Right lobe of liver (tissue), 6 donors: ENCODE measurements at regions not wholly inside any gene's neighbourhood (a gene's known extent, or its start where the extent isn't known, plus 50 kb on each side); places are given as distances from the start of the nearest gene placed in this dataset.
"Not testable (repeated sequence)": the region's sequence is repeated elsewhere in the genome, so short reads cannot be mapped to it uniquely, and the experiment has no call there.

ENCODE experiments used
- ATAC-seq, 4 donors: fragments of 200-7000 bp; cut with Tn5 transposase; one replicate each; pipeline ENCODE4 v1.9.1; 2020; ENCODE audit warnings: mild to moderate bottlenecking in 4 of 4, moderate library complexity in 4 of 4
- DNase-seq, 3 donors: peaks; one replicate each; pipeline ENCODE4 v3.0.0-alpha.2; 2020
- H3K27ac ChIP-seq, 3 donors: fragments of 200-600 bp; one replicate each; pipeline ENCODE4 v1.8.0; 2022
- H3K27me3 ChIP-seq, 2 donors: fragments of 200-600 bp; one replicate each; pipeline ENCODE4 v1.8.0; 2022
- H3K36me3 ChIP-seq, 4 donors: fragments of 200-600 bp; sonication (generic) in 1 of 4; one replicate each; pipeline versions ENCODE4 v1.5.1 to v1.8.0; 2017 to 2022; ENCODE audit warnings: control low read depth in 1 of 4
- H3K4me1 ChIP-seq, 4 donors: fragments of 200-600 bp; sonication (generic) in 1 of 4; one replicate each; pipeline versions ENCODE4 v1.5.1 to v1.8.0; 2017 to 2022; ENCODE audit warnings: control low read depth in 1 of 4
- H3K4me3 ChIP-seq, 3 donors: fragments of 200-600 bp; one replicate each; pipeline ENCODE4 v1.8.0; 2022
- H3K9me3 ChIP-seq, 4 donors: fragments of 200-600 bp; sonication (generic) in 1 of 4; one replicate each; pipeline versions ENCODE4 v1.5.1 to v1.8.0; 2017 to 2022; ENCODE audit warnings: control low read depth in 1 of 4
- POLR2A ChIP-seq: fragments of 450-650 bp; IDR thresholded peaks from one replicate; pipeline ENCODE4 v1.6.1; 2017; ENCODE audit warnings: antibody characterized with exemption, mild to moderate bottlenecking
- WGBS: methylation state at CpG from one replicate; pipeline ENCODE4 v1.1.6; 2018; ENCODE audit warnings: low coverage, low lambda C conversion rate; ENCODE audit not compliant: insufficient coverage; ENCODE audit errors: missing lambda C conversion rate; 5-methylcytosine and 5-hydroxymethylcytosine counted together
- intact Hi-C, 2 donors: fragments of 100-400 bp; cut with DNase I; formaldehyde crosslinking; loops; one replicate each; pipeline versions ENCODE4 v1.11.2 to v1.14.1; 2022
- TF ChIP-seq, protein P1 (sequence below), 4 donors: fragments of 200-600 bp in 3 of 4; fragments of 450-650 bp in 1 of 4; IDR thresholded peaks; one replicate each; pipeline versions ENCODE4 v1.5.1 to v1.8.0; 2016 to 2022; ENCODE audit warnings: antibody characterized with exemption in 4 of 4, mild to moderate bottlenecking in 2 of 4
- donor health status: DM: no; HTN: yes; CAD: no.
- donor health status: DM: no; HTN: no; CAD: no.
- donor health status: DM: no; HTN: no; CAD: no.
- donor health status: DM: no; HTN: yes; CAD: no.
- donor health status: DM: no; HTN: yes; CAD: no.

DNA sequence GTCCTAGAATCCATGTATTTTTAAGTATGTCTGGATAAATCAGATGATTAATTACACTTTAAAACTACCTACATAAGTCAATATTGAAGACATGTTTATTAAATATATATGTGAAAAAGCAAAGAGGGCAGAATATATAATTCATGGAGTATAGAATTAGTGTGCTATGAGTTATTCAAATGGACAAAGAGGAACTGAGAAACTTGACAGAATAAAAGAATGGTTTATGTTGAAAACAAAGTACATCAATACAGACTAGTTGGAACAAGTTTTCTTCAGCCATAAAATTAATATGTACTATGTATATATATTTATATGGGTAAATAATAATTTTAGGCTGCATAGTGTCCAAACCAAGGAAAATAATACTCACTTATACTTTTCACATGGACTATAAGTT lies 173.5 kb downstream of the NPFFR2 start:
- Histone ChIP-seq H3K4me1 (no peaks in the 10 kb centered on the region), H3K27me3 (no peaks in the 10 kb centered on the region), H3K27ac (no peak overlapping the region), H3K9me3 (no peaks in the 10 kb centered on the region), H3K36me3 (no peaks in the 10 kb centered on the region), H3K4me3 (no peak overlapping the region)
- ATAC-seq (no peak), DNase-seq (no peak)
- intact Hi-C loops: no loop called here
- TF ChIP-seq POLR2A: no peak
- TF ChIP-seq, protein P1, sequence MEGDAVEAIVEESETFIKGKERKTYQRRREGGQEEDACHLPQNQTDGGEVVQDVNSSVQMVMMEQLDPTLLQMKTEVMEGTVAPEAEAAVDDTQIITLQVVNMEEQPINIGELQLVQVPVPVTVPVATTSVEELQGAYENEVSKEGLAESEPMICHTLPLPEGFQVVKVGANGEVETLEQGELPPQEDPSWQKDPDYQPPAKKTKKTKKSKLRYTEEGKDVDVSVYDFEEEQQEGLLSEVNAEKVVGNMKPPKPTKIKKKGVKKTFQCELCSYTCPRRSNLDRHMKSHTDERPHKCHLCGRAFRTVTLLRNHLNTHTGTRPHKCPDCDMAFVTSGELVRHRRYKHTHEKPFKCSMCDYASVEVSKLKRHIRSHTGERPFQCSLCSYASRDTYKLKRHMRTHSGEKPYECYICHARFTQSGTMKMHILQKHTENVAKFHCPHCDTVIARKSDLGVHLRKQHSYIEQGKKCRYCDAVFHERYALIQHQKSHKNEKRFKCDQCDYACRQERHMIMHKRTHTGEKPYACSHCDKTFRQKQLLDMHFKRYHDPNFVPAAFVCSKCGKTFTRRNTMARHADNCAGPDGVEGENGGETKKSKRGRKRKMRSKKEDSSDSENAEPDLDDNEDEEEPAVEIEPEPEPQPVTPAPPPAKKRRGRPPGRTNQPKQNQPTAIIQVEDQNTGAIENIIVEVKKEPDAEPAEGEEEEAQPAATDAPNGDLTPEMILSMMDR (IDR thresholded peaks at IDR 0.05): no peak

DNA sequence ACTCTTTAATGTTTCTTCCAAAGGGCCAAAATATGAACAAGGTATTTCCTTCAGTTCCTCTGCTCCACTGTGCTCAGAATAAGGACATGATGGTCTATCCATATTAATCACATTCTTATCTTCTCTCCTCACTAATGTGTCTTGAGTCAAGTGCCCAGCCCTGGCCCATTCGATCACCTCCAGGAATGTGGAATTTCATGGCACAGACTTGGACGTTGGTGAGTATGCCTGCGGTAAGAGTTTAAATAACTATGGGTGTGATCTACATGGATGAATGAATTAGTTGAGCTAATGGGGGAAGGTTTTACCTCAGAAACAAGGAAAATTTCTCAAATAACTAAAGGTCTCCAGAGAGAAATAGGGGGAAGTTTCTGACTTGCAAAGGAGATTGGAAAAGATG lies 174.0 kb downstream of the NPFFR2 start:
- no peaks in the 10 kb centered on the region for H3K36me3 ChIP-seq
- H3K27me3 ChIP-seq: no peaks in the 10 kb centered on the region
- 67% methylated on average over 3 of the region's 3 CpGs for WGBS
- no peak overlapping the region for H3K4me3 ChIP-seq
- intact Hi-C loops: no loop called here
- no peaks in the 10 kb centered on the region for H3K9me3 ChIP-seq
- TF ChIP-seq POLR2A: no peak
- TF ChIP-seq, protein P1 (IDR thresholded peaks at IDR 0.05): no peak
- ATAC-seq (no peak), DNase-seq (no peak)
- H3K4me1 ChIP-seq: no peaks in the 10 kb centered on the region
- H3K27ac ChIP-seq: no peak overlapping the region

DNA sequence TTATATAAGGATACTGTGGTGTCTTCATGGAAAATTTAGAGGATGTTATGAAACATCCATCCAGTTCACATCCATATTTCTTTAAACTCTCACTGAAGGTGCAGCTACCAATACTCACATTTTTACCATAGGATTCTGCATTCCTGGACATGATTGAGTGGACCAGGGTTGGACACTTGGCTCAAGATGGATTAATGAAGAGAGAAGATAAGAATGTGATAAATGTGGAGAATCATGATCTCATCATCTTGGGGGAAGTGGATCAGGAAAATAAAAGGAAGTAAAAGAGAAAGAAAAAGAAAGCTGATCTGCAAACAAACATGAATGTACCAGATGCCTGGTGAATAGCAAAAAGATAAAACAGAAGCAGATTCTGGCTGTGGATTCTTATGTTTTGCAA lies 175.4 kb downstream of the NPFFR2 start:
- H3K36me3 ChIP-seq: no peaks in the 10 kb centered on the region
- no peaks in the 10 kb centered on the region for H3K9me3 ChIP-seq
- intact Hi-C loops: no loop called here
- no peak overlapping the region for H3K4me3 ChIP-seq
- H3K27ac ChIP-seq: no peak overlapping the region
- ATAC-seq: no peak
- H3K27me3 ChIP-seq: no peaks in the 10 kb centered on the region
- TF ChIP-seq POLR2A: no peak
- TF ChIP-seq, protein P1 (IDR thresholded peaks at IDR 0.05): no peak
- DNase-seq: no peak
- H3K4me1 ChIP-seq: no peaks in the 10 kb centered on the region

DNA sequence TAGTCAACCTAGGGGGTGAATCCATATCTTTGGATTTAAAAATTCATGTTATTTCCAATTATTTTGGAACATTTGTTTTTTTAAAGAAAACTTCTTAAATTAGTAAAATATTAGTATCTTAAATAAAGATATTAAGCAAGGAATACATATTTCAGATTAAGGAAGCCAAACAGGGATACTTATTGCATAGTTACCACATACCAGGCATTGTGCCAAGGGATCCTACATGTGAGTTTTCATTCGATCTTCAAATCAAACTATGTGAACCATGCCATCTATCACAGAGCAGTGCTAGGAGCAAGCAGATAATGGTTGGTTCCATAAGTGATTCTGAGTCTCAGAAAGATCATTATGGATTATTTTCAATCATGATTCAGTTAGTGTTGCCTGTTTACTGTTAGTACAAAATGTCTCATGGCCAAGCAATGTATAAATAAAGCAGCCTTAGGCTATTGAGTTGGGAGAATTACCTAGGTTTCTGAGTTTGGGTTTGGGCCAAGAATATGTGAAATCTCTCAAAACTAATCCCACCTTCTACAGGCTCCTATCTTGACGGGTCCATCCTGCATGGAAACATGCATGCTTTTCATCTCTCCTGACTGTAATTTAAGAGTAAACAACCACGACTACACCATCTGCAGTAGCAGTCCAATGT lies 176.7 kb downstream of the NPFFR2 start:
- DNase-seq: no peak
- no peak for ATAC-seq
- intact Hi-C loops: no loop called here
- 34% methylated on average over 3 of the region's 3 CpGs for whole genome bisulfite sequencing
- no peaks in the 10 kb centered on the region for H3K9me3 ChIP-seq
- TF ChIP-seq, protein P1 (IDR thresholded peaks at IDR 0.05): no peak
- TF ChIP-seq POLR2A: no peak
- no peaks in the 10 kb centered on the region for H3K36me3 ChIP-seq
- no peak overlapping the region for H3K27ac ChIP-seq
- no peak overlapping the region for H3K4me3 ChIP-seq
- H3K27me3 ChIP-seq: no peaks in the 10 kb centered on the region
- no peaks in the 10 kb centered on the region for H3K4me1 ChIP-seq

DNA sequence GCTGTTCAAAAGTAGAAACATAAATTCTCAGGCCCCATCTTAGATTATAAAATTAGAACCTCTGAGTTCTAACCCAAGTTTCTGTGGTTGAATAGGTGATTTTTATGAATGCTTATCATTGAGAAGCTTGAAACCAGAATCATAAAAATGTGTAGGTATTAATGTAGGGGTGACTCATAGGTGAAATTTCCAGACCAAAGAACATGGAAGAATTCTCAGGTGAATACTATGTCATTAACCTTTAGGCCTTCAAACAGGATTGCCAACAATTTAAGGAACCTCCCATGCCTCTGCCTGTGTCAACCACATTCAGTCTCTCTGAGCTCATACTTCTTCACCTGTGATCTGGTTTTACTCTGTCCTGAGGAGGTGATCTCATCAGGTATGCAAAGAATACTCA lies 177.8 kb downstream of the NPFFR2 start:
- Histone ChIP-seq H3K27ac (no peak overlapping the region), H3K36me3 (no peaks in the 10 kb centered on the region), H3K27me3 (no peaks in the 10 kb centered on the region), H3K4me1 (no peaks in the 10 kb centered on the region), H3K9me3 (no peaks in the 10 kb centered on the region), H3K4me3 (no peak overlapping the region)
- ATAC-seq: no peak
- no peak for TF ChIP-seq POLR2A
- TF ChIP-seq, protein P1 (IDR thresholded peaks at IDR 0.05): no peak
- no peak for DNase-seq
- intact Hi-C loops: no loop called here

DNA sequence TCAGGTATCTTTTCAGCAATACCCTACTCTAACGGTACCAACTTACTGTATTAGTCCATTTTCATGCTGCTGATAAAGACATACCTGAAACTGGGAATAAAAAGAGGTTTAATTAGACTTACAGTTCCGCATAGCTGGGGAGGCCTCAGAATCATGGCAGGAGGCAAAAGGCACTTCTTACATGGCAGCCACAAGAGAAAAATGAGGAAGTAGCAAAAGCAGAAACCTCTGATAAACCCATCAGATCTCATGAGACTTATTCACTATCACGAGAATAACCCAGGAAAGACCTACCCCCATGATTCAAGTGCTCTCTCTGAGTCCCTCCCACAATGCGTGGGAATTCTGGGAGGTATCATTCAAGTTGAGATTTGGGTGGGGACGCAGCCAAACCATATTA lies 182.0 kb downstream of the NPFFR2 start:
- DNase-seq, H3K4me3 ChIP-seq, H3K27ac ChIP-seq, H3K36me3 ChIP-seq, H3K4me1 ChIP-seq, intact Hi-C loops, H3K9me3 ChIP-seq, ATAC-seq, H3K27me3 ChIP-seq: not testable (repeated sequence)
- 68% methylated on average over 5 of the region's 5 CpGs for WGBS
